HG03571 (cell line): ENCODE measurements at regions not wholly inside any gene's neighbourhood (a gene's known extent, or its start where the extent isn't known, plus 50 kb on each side); places are given as distances from the start of the nearest gene placed in this dataset.
"Not testable (repeated sequence)": the region's sequence is repeated elsewhere in the genome, so short reads cannot be mapped to it uniquely, and the experiment has no call there.

Experiments used
- ATAC-seq: cut with Tn5 transposase; IDR thresholded peaks from one replicate; pipeline ENCODE4 v1.9.1; 2021; ENCODE audit not compliant: unreplicated experiment

GRCh38 chr10:90111671-90112070 lies 410.3 kb downstream of the KIF20B start:
- ATAC-seq: no peak

- no peak for ATAC-seq
Observed at GRCh38 chr10:90112681-90113080, 411.3 kb downstream of the KIF20B start.

GRCh38 chr10:90118567-90118966 lies 417.2 kb downstream of the KIF20B start:
- ATAC-seq: not testable (repeated sequence)

GRCh38 chr10:90119631-90120280 lies 418.4 kb downstream of the KIF20B start:
- ATAC-seq: not testable (repeated sequence)

- ATAC-seq: no peak
Observed at GRCh38 chr10:90125456-90126255, 424.3 kb downstream of the KIF20B start.

- no peak for ATAC-seq
Observed at GRCh38 chr10:90126256-90126595, 424.8 kb downstream of the KIF20B start.

GRCh38 chr10:90130321-90131086 lies 429.1 kb downstream of the KIF20B start:
- ATAC-seq: no peak

GRCh38 chr10:90133606-90134005 lies 432.2 kb downstream of the KIF20B start:
- no peak for ATAC-seq

- ATAC-seq: no peak
Observed at GRCh38 chr10:90136731-90137316, 435.4 kb downstream of the KIF20B start.

GRCh38 chr10:90138844-90139243 lies 437.5 kb downstream of the KIF20B start:
- ATAC-seq: no peak

GRCh38 chr10:90141791-90142190 lies 440.4 kb downstream of the KIF20B start:
- ATAC-seq: no peak

- no peak for ATAC-seq
Observed at GRCh38 chr10:90143937-90144336, 442.5 kb downstream of the KIF20B start.

- ATAC-seq: no peak
Observed at GRCh38 chr10:90148116-90148855, 446.9 kb downstream of the KIF20B start.

- ATAC-seq: no peak
Observed at GRCh38 chr10:90149563-90149962, 448.2 kb downstream of the KIF20B start.

GRCh38 chr10:90162271-90162853 lies 461.0 kb downstream of the KIF20B start:
- ATAC-seq: no peak

GRCh38 chr10:90167174-90168064 lies 466.0 kb downstream of the KIF20B start:
- no peak for ATAC-seq

GRCh38 chr10:90168244-90168643 lies 466.9 kb downstream of the KIF20B start:
- ATAC-seq: no peak

- ATAC-seq: no peak
Observed at GRCh38 chr10:90171014-90171722, 469.8 kb downstream of the KIF20B start.

GRCh38 chr10:90174531-90174930 lies 473.1 kb downstream of the KIF20B start:
- ATAC-seq: no peak
